ENCODE measurements at regions not wholly inside any gene's neighbourhood (a gene's known extent, or its start where the extent isn't known, plus 50 kb on each side); places are given as distances from the start of the nearest gene placed in this dataset.

DNA sequence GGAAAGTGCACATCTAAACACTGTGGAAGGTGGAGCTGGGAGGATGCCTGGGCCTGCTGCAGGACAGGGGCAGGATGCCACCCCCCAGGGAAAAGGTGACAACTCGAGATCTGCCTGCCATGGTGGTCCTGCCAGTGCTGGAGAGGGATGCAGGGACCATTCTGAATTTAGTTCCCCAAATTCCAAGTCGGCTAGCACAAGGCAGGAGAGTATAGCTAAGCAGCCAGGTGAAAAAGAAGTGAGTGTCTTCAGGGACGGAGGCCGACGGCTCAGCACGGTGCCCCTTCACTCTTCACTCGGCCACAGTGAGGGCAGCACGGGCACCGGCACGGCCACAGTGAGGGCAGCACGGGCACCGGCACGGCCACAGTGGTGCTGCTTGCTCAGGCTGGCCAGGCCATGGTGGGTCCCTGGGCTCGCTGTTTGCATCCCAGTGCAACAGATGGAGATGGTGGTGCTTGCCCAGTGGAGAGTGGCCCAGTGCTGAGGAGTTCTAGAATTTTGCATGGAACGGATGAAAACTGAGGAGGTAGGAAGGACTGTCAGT, 161.3 kb upstream of the SHH start:
- DNase-seq (ENCODE audit: low read depth in 2 of 2) = no peak

DNA sequence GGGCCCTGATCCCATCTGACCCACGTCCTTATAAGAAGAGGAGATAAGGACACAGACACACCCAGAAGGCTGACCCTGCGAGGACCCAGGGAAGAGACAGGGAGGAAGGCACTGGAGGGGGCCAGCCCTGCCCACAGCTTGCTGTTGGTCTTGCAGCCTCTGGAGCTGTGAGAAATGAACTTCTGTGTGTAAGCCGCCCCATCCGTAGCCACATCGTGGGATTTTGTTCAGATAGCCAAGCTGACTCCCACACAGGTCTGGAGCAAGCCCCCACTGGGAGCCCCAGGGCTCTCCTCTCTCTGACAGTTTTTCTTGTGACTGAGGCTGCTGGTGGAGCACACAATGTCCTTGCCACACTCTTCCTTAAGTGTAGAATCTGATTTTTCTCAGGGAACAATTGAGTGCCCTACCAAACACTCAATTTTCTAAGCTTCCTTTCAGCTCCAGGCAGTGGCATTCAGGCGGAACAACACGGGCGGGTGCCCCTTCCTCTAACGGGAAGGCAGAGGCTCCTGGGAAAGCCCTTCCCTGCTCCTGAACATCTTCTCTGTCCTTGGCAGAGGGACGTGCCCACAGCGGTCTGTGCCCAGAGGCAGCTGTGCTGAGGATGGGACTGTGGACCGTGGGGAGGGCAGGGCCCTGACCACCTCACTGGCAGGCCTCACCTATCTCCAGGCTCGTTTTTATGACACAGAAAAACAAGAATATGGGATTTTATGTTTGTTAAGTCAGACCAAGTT, 160.6 kb upstream of the SHH start:
- DNase-seq (ENCODE audit: low read depth in 2 of 2) = no peak

DNA sequence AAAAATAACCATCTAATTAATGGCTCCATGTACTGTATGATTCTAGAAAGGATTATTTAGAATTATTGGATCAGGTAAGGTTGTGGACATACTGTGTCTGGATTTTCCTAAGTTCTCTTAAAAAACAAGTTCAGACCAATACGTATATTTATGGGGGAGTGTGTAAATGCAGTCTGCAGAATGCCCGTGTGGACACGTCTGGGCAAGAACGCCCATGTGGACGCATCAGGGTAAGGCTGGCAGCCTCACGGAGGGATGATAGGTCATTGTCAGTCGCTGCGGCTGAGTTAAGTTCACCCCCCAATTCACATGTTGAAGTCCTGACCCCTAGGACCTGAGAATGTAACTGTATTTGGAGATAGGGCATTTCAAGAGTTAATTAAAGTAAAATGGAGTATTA, 160.0 kb upstream of the SHH start:
- DNase-seq (ENCODE audit: low read depth in 2 of 2) = no peak

DNA sequence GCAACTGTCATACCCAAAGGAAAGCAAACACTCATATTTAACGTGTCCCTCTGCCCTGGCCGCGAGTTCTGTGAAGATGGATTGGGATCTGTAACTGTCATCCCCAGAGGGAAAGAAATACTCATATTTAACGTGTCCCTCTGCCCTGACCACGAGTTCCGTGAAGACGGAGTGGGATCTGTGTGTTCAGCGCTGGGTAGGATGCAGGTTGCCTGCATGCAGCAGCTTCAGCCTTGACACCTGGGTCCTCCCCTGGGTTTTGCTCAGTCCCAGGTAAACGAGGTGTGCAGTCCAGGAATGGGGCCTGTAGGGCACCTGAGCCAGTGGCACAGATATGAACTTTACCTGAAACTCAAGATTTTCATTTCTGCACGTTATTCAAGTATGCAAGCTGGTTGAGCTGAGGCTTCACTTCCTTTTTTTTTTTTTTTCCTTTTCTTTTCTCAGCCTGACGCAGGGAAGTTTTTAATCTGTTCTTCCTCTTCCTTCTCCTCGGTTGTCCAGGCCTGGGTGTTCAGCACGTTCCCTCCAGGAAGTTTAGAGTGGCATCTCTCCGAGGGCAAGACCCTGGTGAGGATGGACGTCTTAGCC, 159.0 kb upstream of the SHH start:
- DNase-seq (ENCODE audit: low read depth in 2 of 2) = no peak

DNA sequence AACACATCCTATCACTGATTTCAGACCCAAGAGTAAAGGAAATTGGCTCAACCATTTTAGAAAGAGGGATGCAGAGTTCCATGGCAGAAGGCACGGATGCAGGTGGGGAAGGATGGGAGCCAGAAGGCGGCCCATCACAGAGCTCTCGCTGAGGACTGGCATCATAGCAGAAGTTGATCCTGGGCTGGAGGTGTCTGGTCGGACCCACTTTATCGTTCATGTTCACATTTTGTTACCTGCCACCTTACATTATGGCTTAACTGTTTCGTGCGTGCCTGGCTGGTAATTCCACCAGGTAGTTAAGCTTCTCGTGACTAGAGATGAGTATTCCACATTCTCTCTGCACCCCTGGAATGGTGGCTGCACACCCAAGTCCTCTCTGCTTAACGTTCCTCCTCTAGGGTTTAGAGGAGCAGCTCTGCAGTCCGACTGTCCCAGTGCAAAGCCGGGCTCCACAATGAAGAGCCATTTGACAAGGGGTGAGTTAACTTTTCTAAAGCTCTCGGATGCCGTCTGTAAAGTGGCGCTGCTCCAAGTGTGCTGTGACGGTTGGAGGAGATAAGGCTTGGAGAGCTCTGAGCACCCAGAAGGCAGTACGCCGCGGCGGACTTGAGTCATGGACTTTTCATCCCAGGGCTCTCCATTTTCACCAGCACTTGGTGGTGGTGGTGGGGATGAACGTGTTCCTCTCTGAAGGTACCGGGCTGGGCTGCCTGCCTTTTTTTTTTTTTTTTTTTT, 157.1 kb upstream of the SHH start:
- no peak for DNase-seq (ENCODE audit: low read depth in 2 of 2)

DNA sequence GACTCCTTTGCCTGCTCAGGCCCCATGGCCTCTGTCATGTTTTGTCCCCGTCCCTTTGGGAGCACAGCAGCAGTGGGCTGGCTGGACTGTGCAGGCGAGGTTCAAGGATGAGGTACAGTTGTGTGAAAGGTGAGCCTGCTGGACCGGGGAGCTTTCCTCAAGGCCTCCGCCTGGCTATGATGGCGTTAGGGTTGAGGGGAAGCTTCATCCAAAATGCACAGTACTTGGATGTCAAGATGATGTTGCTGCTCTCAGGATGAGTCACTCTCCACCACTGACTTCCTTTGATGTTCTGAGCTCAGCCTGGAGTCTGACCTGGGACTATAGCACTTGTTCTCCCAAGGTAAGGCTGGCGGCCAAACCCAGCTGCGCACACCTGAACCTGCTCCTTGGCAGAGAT, 152.7 kb upstream of the SHH start:
- peak in 1 of 2 donors; percentile 11 for DNase-seq (ENCODE audit: low read depth in 2 of 2)

DNA sequence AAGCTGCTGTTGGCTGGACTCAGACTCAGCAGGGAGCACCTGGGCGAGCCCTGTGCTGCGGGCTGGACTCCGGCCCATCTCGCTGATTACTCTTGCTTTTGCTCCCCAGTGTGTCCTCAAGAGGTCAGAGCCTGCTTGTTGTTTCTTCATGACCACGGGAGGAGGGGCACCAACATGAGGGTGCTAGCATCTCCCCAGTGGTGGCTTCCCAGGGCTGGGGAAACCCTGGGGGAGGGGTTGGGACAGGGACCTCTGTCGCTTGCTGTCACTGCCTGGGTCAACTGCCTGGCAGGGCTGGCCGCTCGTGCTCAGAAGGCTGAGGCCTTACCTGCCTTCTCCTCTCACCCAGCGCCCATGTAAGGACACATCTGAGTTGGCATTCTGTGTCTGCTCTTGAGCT, 152.3 kb upstream of the SHH start:
- DNase-seq (ENCODE audit: low read depth in 2 of 2) = no peak

DNA sequence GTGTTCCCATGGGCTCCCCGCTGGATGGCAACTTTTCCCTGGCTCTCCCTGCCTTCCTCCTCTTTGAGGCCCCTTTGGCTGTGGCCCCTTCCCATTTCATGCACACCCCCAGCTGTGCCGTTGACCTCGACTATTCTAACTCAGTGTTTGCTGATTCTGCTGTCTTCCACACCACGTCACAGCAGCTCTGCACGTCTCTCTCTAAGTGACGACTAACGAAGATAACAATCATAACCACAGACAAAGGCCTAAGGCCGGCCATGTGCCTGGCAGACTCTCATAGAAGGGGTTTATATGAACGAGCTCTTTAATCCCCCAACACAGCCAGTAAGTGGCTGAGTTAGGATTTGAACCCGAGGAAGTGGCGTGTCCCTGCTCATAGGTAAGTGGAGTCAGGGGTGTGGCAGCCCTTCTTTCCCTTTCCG, 151.5 kb upstream of the SHH start:
- DNase-seq (ENCODE audit: low read depth in 2 of 2) = no peak

DNA sequence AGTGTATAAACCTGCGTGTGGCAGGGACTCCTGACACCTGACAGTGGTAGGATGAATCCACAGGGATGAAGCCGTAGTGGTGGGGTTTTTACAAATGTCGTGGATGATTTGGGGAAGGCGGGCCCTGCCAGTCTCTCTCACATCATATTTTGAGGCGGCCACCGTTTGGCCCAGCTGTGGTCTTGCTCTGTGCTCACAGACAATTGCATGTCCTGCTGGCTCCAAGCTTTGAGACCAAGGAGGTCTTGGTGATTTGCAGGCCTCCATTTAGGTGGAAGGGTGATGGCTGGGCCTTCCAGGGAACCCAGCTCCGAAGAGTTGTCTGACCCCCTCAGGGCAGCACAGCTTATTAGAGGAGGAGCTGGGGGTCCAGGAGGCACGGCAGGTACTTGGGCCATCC, 151.1 kb upstream of the SHH start:
- DNase-seq (ENCODE audit: low read depth in 2 of 2) = no peak

DNA sequence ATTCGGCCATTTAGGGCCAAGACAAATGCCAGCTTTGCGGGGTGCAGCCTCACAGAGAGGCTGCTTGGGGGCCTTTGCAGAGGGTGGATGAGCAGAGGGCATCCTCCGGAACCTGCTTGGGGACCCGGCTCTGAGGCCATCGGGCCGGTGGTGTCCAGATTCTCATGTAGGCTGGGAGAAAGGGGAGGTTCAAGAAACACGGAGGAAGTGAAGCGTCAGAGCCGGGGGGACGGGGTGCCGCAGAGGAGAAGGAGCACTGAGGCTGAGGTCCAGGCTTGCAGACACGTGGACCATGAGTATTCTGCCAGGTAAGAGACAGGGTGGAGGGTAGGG, 150.7 kb upstream of the SHH start:
- no peak for DNase-seq (ENCODE audit: low read depth in 2 of 2)

DNA sequence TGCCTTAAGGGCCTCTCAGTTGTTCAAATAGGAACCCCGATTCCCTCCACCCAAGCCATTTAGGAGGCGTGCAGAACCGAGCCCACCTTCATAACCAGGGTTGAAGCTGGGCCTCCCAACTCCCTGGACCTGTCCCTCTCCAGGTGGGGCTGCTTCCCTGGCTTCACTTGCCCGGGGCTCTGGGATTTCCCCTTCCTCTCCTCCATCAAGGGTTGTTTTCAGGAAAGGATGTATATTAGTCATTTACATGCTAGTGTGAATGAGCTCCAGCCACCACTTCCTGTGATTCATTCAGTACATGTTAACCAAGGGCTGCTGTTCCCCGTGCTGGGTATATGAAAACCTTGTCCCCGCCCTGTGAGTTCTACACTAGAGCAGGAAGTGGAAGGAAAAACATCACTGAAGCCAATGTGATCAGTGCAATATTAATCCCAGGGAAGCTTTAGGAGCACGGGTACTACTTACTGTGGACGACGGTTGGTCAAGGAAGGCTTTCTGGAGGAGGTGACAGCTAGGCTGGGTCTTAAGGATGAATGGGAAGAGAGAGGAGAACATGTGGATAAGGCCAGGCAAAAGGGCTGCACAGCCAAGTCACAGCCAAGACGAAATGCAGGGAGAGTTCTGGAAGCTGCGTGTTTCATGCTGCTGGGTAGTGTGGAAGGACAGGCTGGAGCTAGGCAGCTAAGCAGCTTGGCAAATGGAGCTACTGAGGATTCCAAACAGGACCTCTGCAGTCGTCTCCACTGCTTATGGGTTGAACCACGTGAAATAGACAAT, 150.1 kb upstream of the SHH start:
- peak; percentile 32 to 39 for DNase-seq (ENCODE audit: low read depth in 2 of 2)

DNA sequence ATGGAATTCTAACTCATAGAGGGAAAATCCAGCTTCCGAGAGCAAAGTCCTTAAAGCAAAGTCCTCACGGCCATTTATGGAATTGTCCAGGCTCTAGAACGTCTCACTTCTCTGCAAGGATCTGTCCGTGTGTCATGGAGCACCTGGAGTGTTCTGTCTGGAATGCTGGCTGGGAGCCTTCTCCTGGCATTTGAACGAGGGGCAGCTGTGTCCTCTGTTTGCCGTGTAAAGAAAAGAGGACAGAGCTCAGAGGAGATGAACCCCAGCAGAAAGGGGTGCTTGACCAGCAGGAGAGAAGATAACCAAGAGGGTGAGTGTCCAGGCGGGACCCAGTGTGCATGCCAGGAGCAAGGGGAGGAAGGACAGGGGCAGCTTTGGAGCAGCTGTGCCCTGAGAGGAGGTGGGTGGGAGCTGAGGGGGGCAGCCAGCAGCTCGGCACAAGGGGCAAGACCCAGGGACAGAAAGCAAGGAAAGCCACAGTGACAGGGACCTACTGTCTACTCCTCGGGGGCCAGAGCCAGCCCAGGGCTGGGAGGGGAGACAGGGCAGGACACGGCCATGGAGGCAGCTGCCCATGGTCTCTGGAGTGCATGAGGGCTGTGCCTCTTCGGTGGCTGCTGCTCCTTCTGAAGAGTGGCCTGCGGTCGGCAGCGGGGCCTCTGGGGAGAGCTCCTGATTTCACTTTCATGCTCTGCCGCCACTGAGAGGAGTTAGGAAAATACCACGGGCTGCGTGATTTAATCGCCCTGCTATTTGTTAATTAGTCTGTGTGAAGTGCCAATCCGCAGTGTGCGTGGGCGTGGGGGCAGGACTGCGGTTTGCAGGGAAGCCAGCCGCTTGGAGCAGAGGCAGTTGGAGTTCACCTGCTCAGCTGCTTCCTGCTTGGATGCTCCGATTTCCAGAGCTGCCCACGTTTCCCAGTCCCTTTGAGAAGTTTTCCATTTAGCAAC, 149.3 kb upstream of the SHH start:
- peak in 1 of 2 donors; percentile 2 for DNase-seq (ENCODE audit: low read depth in 2 of 2)

DNA sequence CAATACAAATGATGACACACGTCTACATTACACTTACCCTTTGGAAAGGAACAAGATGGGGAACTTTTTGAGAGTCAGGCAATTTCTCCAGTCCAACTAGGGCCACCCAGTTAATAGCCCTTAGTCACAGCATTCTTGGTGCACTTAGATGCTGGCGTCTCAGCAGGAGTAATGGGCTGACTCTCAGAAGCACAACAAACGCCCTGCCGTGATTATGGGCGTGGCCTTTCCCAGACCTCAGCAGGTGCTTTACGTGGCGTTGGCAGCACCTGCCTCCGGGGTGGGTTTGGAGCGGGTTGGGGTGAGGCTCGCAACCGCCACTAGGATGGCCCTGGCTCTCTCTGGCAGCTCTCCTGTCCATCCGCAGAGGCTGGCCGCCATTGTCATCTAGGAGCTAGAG, 147.6 kb upstream of the SHH start:
- DNase-seq (ENCODE audit: low read depth in 2 of 2) = no peak

DNA sequence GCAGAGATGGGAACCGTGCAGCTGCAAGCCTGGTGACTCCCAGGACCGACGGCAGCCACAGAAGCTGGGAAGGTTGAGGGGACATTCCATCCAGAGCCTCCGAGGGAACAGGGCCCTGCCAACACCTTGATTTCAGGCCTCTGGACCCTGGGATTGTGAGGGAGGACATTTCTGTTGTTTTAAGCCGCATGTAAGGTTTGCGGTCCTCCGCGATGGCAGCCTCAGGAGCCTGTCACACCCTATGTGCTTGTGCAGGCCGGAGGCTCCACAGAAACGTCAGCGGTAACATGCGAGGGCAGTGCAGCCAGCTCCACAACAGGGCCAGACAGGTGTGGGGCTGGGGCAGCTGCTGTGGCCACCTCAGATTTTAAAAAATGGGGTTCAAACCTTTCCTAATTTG, 144.7 kb upstream of the SHH start:
- no peak for DNase-seq (ENCODE audit: low read depth in 2 of 2)

DNA sequence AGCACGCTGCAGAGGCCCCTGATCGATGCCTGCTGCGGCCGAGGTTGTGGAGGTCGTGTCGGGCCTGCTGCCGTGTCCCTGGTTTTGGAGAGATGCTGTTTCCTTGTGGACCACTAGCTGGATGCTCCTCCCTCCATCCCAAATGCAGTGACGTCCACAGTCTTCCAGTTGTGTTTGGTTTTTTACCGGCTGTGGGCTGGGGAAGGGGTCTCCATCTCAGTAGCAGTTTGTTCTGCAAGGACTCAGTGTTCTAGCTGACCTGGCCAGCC, 143.0 kb upstream of the SHH start:
- no peak for DNase-seq (ENCODE audit: low read depth in 2 of 2)

DNA sequence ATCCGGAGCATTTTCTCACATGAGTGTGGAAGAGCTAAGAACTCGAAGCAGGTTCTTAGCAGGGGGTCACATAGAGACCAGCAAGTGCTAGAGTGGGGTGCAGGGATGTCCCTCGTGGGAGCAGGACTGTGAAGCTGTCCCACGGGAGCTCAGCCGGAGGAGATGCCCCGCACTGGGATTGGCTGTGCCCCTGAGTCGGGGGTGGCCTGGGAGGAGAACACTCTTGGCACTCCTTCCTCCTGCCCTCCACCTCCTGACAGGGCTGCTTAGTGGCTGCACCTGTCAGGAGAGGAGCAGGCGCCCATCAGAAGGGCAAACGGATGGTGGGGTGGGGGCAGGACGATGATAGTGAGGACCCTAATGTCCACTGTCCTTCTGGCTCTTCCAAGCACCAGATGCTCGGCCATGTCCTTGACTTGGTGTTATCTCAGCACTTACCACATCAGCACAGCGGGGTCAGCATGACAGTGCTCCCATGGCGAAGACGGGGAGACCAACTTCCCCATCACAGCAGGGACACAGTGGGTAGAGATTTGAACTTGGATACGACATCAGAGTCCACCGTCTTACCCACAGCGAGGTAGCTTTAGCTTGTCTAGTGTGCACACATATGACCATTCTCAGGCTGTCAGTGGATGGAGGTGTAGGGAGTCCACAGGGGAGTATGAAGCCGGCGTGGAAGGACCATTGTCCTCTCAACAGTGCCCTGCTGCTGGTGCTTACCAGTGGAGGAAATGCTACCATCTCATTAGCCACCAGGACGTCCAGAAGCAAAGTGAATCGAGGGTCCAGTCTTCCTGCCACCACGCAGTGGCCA, 142.5 kb upstream of the SHH start:
- DNase-seq (ENCODE audit: low read depth in 2 of 2) = no peak

DNA sequence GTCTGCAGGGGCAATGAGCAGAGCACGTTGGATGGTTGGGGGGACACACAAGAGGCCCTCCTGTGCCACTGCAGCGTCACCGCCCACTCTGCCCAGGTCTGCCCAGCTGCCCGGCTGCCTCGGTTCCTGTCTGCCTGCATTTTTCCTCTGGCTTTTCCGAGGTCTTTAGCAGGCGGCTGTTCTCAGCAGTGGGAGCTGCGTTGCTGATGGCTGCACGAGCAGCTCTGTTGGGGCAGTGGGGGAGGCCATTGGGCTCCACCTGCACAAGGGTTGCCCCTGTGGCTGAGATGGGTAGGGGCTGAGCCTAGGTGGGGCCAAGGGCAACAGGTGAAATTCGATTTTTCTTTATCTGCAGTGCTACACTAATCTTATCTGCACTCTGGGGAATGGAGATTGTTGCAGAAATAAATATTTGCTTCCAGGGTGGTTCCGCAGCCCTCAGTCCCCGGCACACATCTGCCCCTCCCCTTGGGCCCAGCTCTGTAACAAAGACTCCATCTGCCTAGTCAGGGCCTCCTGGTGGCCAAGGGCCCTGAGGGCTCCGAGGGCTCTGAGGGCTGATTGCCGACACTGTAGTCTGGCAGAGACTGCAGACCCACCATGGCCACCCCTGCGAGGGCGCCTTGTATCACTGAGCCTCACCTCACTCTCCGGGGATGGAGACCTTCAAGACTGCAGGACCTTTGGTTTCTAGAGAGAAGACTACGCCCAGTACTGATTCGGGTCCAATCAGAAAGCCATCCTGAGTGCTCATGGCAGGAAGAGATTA, 141.7 kb upstream of the SHH start:
- DNase-seq (ENCODE audit: low read depth in 2 of 2) = no peak

DNA sequence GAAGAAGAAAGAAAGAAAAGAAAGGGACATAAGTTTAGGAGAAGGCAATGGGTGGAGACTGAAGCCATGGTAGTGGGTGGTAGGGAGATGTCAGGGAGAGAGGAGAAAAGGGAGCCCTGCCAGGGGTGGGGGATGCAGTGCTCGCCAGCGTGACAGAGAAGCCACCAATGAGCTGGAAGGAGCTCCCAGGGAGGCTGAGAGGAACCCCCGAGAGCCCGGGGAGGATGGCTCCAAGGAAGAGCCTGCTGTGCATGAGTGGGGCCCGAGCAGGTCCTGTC, 141.2 kb upstream of the SHH start:
- DNase-seq (ENCODE audit: low read depth in 2 of 2) = no peak

DNA sequence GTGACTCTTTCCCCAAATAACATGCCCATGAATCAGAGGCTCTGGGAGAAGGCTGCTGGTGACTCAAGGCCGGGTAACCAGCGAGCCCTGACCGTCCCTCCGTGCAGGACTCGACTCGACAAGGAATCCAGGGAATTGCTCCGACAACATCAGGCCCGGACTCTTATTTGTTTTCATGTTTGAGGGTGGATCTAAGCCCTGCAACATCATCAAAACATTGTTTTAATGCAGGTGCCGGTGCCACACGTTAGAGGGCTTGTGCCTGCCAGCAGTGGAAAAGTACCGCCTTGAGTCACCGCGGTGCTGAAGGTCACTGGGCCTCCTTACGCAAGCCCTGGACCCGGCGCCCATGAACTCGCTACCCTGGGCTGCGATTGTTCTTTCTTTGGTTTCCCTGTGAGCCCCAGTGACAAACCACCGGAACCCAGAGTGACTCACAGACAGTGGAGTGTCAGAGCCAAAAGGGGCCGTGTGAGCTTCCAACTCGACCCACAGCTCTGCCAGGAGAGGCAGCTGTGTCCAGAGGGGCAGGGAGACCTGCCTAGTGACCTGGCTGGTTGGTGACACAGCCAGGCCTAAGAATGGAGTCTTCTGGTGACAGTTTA, 139.4 kb upstream of the SHH start:
- DNase-seq (ENCODE audit: low read depth in 2 of 2) = no peak

Measured in stimulated activated CD4-positive, alpha-beta T cell treated with anti-CD3 and anti-CD28 coated beads, Interleukin-15, amount 100 ng/mL, for 48 hours (primary cell).